ENCODE measurements at regions not wholly inside any gene's neighbourhood (a gene's known extent, or its start where the extent isn't known, plus 50 kb on each side); places are given as distances from the start of the nearest gene placed in this dataset.
A peak's percentile ranks its signal among the peaks of the same experiment; 100 is the strongest.

DNA sequence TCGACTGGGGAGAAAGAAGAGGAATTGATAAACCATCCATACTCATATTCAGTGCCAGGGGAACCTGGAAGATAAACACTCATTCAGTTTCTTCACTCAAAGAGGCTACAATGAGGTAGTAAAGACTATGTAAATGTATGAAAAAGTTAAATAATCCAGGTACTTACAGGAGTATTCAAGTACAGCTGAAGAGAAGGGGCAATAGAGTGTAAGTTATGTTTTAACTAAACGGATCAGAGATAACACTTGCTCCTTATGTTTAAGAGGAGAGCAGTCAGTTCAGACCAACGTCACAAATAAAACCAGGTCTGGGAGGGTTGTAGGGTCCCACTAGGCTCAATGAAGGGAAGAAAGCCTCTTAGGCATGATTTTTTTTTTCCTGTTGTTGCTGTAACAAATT lies 358.3 kb upstream of the SMIM21 start:
- no peak for DNase-seq

DNA sequence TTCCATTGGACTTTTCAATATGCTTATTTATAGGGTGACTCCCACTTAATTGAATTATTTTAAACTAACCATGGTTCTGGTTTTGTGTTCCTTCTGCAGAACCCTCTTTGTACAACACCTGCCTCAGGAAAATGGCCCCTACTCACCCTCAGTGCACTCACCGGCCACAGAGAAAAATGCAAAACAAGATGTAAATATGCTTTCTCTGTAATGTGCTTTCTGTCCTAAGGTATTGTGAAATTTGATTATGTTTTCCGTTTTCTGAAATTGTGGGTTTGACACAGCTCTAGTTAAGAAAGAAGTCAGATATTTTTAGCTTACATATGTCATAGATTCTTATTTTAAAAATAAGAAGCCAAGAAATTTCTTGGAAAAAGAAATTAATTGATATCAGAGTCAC lies 357.7 kb upstream of the SMIM21 start:
- no peak for DNase-seq

GRCh38 chr18:75784390-75784789 lies 356.9 kb upstream of the SMIM21 start:
- DNase-seq: no peak

DNA sequence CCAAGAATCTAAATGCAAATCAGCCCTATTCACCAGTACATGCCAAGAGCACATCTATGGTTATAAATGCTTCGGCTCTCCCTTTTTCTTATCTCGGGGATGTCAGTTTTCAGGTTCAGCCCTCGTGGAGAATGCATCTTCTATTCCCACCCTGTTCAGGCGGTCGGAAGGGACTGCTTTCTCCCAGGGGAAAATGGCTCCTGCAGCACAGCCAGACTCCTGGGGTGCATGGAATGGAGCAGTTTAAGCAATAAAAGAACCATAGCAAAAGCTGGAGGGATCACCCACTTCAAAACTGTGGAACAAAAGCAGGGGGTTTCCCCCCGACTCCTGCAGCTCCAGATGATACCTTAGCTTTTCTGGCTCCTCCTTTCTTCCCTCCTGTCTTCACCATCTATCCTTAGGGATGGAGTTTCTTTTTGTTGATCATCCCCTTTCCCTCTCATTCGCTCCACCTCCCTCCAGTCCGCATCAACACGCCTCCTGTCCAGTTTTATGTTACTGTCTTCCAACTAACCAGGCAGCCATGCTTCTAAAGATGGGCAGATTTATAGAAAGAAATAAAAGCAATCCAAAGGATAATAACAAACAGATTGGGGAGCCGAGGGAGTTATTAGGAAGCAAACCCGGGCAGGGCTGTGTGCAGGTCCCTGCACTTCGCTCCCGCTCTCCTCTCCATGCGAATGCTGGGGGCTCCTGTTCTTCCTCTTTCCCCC lies 356.2 kb upstream of the SMIM21 start:
- no peak for DNase-seq

- no peak for DNase-seq
Measured at GRCh38 chr18:75782826-75783225, 355.3 kb upstream of the SMIM21 start.

DNA sequence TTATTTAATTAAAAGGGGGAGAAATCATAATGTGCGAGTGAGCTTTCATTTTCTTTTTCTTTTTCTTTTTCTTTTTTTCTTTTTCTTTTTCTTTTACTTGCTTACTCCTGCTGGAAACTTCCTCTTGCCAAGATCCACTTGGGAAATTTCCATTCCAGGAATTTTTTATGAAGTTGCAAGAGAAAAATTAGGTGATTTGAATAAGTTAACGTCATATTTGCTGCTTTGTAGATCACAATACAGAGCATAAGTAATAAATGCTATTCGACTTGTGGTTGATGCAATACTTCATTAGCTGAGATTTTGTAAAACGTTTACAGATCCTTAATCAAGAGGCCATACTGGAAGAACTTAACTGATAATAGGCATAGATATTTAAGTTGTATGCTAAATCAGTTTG lies 354.7 kb upstream of the SMIM21 start:
- DNase-seq: no peak

- no peak for DNase-seq
Measured at GRCh38 chr18:75779910-75780309, 352.4 kb upstream of the SMIM21 start.

GRCh38 chr18:75779450-75779849 lies 351.9 kb upstream of the SMIM21 start:
- no peak for DNase-seq

- no peak for DNase-seq
Measured at GRCh38 chr18:75777630-75778029, 350.1 kb upstream of the SMIM21 start.

GRCh38 chr18:75775121-75775520 lies 347.6 kb upstream of the SMIM21 start:
- DNase-seq: no peak

GRCh38 chr18:75773618-75774017 lies 346.1 kb upstream of the SMIM21 start:
- no peak for DNase-seq

DNA sequence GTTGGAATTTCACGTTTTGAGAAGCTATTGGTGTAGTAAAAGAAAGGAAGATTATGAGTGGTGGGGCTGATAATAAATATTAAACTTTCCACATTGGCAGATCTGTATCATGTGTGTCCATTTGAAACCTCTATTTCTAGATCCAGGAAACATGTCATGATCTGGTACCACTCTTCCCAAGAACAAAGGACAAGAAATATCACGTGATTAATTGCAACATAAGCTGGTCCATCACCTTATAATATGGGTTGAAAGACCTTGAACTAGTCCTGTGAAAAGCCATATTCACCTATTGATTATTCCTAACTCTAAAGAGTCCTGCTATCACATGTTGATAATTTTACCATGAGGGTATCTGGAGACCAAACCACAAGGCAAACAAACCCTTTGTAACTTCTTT lies 335.3 kb upstream of the SMIM21 start:
- DNase-seq: no peak

- DNase-seq: no peak
Measured at GRCh38 chr18:75760208-75760607, 332.7 kb upstream of the SMIM21 start.

DNA sequence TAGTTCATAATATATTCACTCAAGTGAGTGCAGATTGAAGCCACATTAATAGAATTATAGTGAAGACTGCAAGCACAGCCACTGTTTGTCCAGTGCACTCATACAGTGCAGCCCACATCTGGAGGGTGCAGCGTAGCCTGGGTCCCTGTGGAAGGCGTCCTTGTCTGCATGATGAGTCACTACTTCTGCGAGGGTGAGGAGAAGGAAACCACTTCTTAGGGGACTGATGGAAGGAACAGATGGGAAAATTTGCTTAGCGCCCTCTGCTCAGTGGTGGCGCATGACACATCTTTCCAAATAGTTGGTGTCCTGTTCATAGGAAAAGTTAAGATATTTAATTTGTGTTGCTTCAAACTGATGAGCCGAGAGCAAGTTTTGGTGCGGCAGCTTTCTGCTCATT lies 330.4 kb upstream of the SMIM21 start:
- DNase-seq: no peak

GRCh38 chr18:75754433-75754832 lies 326.9 kb upstream of the SMIM21 start:
- no peak for DNase-seq

- no peak for DNase-seq
Measured at GRCh38 chr18:75753753-75754152, 326.2 kb upstream of the SMIM21 start.

GRCh38 chr18:75752740-75753263 lies 325.3 kb upstream of the SMIM21 start:
- DNase-seq: no peak

- no peak for DNase-seq
Measured at GRCh38 chr18:75745147-75745546, 317.6 kb upstream of the SMIM21 start.

DNA sequence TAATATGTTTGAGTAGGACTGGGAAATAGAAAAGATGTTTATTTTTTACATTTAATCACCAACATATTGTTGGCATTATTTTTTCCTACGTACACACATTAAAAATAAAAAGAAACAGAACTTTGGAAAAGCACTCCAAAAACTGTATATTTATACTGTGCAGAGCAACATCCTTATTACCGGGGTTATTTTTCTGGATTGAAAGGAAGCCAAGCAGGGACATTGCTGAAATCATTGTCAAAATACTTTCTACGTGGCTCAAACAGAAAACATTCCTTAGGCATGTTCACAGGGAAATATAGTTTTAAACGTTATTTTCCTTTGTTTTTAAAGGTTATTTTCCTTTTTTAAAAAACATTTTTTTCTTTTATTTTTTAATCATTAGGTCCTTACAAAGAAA lies 315.0 kb upstream of the SMIM21 start:
- no peak for DNase-seq

DNA sequence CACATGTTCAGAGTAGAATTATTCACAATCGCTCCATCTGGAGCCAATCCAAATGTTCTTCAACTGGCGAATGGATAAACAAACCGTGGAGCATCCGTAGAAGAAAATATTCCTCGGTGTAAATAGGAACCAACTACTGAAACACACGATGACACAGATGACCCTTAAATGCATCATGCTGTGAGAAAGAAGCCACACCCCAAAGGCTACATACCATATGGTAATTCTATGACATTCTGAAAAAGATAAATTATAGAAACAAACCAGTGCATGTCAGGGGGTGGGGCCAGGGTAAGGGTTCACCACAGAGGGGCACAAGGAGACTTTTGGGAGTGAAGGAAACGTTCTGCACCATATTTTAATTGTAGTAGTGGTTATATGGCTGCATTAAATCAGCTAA lies 312.2 kb upstream of the SMIM21 start:
- no peak for DNase-seq

DNA sequence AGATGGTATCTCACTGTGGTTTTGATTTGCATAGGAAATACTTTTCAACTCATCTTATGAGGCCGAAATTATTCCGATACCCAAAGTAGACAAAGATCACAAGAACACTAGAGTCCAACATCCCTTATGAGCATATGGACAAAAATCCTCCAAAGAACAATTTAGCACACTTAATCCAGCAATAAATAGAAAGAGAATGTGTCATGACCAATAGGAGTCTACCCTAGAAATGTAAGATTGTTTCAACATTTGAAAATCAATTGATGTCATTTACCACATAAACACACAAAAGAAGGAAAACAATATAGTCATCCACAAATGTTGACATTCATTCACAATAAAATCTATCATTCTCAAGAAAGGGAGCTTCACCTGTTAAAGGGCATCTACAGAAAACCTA lies 307.8 kb upstream of the SMIM21 start:
- no peak for DNase-seq

GRCh38 chr18:75730249-75730648 lies 302.7 kb upstream of the SMIM21 start:
- no peak for DNase-seq

GRCh38 chr18:75728621-75729020 lies 301.1 kb upstream of the SMIM21 start:
- no peak for DNase-seq

GRCh38 chr18:75727456-75727855 lies 300.0 kb upstream of the SMIM21 start:
- peak; percentile 37 for DNase-seq
